ELR (cell line): ENCODE measurements at regions not wholly inside any gene's neighbourhood (a gene's known extent, or its start where the extent isn't known, plus 50 kb on each side); places are given as distances from the start of the nearest gene placed in this dataset.

ENCODE experiments used
- DNase-seq: peaks from one replicate; pipeline ENCODE4 v3.0.0-alpha.2; 2015; ENCODE audit warnings: low read depth

- peak; percentile 45 for DNase-seq
Observed at GRCh38 chr2:41400088-41400665, 647.6 kb upstream of the PKDCC start.

- DNase-seq, result no peak
Observed at GRCh38 chr2:41405441-41405840, 642.4 kb upstream of the PKDCC start.

GRCh38 chr2:41409328-41409727, 638.5 kb upstream of the PKDCC start:
- no peak for DNase-seq

GRCh38 chr2:41410011-41410410, 637.8 kb upstream of the PKDCC start:
- DNase-seq, result peak; percentile 3

- peak; percentile 4 for DNase-seq
Observed at GRCh38 chr2:41413813-41414485, 633.9 kb upstream of the PKDCC start.

- peak; percentile 59 for DNase-seq
Observed at GRCh38 chr2:41414486-41415230, 633.2 kb upstream of the PKDCC start.

GRCh38 chr2:41417511-41417910, 630.3 kb upstream of the PKDCC start:
- no peak for DNase-seq

GRCh38 chr2:41420219-41420618, 627.6 kb upstream of the PKDCC start:
- no peak for DNase-seq

GRCh38 chr2:41420872-41421271, 626.9 kb upstream of the PKDCC start:
- no peak for DNase-seq

GRCh38 chr2:41431756-41432155, 616.1 kb upstream of the PKDCC start:
- DNase-seq, result no peak

- no peak for DNase-seq
Observed at GRCh38 chr2:41432459-41432858, 615.4 kb upstream of the PKDCC start.

- no peak for DNase-seq
Observed at GRCh38 chr2:41434991-41435390, 612.8 kb upstream of the PKDCC start.

GRCh38 chr2:41441958-41442357, 605.9 kb upstream of the PKDCC start:
- no peak for DNase-seq

GRCh38 chr2:41445865-41446264, 602.0 kb upstream of the PKDCC start:
- DNase-seq, result no peak

GRCh38 chr2:41446266-41446665, 601.6 kb upstream of the PKDCC start:
- no peak for DNase-seq

- DNase-seq, result no peak
Observed at GRCh38 chr2:41448221-41448620, 599.6 kb upstream of the PKDCC start.

- DNase-seq, result no peak
Observed at GRCh38 chr2:41457026-41457425, 590.8 kb upstream of the PKDCC start.

- DNase-seq, result no peak
Observed at GRCh38 chr2:41460661-41461060, 587.2 kb upstream of the PKDCC start.

GRCh38 chr2:41464395-41464794, 583.4 kb upstream of the PKDCC start:
- no peak for DNase-seq

- no peak for DNase-seq
Observed at GRCh38 chr2:41475959-41476358, 571.9 kb upstream of the PKDCC start.

- DNase-seq, result no peak
Observed at GRCh38 chr2:41482659-41483058, 565.2 kb upstream of the PKDCC start.

- no peak for DNase-seq
Observed at GRCh38 chr2:41483226-41483625, 564.6 kb upstream of the PKDCC start.
